ENCODE measurements at regions not wholly inside any gene's neighbourhood (a gene's known extent, or its start where the extent isn't known, plus 50 kb on each side); places are given as distances from the start of the nearest gene placed in this dataset.

DNA sequence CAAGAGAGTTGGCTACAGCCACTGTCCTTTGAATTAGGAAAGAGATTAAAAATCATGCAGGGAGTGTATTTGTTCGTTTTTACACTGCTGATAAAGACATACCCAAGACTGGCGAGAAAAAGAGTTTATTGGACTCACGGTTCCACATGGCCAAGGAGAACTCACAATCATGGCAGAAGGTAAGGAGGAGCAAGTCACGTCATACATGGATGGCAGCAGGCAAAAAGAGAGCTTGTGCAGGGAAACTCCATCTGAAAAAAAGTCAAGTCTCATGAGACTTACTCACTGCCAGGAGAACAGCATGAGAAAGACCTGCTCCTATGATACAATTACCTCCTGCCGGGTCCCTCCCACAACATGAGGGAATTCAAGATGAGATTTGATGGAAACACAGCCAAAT, 1595.2 kb downstream of the KCNT2 start:
- no peak for DNase-seq (ENCODE audit: extremely low spot score)
- TF ChIP-seq, protein P1, sequence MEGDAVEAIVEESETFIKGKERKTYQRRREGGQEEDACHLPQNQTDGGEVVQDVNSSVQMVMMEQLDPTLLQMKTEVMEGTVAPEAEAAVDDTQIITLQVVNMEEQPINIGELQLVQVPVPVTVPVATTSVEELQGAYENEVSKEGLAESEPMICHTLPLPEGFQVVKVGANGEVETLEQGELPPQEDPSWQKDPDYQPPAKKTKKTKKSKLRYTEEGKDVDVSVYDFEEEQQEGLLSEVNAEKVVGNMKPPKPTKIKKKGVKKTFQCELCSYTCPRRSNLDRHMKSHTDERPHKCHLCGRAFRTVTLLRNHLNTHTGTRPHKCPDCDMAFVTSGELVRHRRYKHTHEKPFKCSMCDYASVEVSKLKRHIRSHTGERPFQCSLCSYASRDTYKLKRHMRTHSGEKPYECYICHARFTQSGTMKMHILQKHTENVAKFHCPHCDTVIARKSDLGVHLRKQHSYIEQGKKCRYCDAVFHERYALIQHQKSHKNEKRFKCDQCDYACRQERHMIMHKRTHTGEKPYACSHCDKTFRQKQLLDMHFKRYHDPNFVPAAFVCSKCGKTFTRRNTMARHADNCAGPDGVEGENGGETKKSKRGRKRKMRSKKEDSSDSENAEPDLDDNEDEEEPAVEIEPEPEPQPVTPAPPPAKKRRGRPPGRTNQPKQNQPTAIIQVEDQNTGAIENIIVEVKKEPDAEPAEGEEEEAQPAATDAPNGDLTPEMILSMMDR (IDR thresholded peaks at IDR 0.05; ENCODE audit: control extremely low read depth, extremely low read depth, low read depth, missing control alignments): no peak
- ChIA-PET CTCF (no interaction called here), POLR2A (no interaction called here)

DNA sequence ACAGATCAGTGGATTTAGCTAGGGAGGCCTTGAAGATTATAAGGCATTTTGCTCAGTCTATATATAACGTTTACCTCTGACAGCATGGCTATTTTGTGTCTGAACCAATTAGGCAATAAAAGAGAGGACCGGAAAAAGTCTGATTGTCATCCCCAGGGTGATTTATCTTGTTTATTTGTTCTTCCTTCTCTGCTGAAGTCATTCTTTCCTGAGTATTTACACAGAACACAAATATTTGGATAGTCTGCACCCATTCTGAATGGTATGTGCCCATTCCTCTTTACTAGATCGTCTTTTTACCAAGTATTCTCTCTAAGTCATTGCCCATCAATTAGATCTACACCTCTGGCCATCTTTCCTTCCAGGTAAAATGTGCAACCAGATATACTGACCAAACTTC, 1602.9 kb downstream of the KCNT2 start:
- TF ChIP-seq, protein P1 (IDR thresholded peaks at IDR 0.05; ENCODE audit: control extremely low read depth, extremely low read depth, low read depth, missing control alignments): no peak
- no peak for DNase-seq (ENCODE audit: extremely low spot score)
- CTCF ChIA-PET: interaction anchor here (0.7 to 1.0 kb wide), 2 partner anchors 8 to 9 kb away, joined by 3 read pairs; no protein-coding TSS in a partner anchor
- POLR2A ChIA-PET: no interaction called here

DNA sequence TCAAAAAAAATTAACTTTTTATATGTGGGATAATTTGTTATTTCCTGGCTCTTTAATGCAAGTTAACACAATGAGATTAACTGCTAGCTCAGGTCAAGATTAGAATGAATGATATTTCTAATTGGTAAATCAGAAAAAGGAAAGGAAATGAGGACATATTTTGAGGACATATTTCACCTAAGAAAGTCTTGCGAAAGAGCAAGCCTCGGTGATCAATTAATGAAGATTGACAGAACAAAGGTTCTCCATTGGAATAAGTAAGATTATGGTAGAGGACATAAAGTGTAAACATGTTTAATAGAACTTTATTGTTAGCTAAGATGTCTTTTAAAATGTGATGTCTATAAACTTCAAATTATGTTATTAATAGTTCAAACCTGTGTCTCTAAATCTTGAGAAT, 1617.8 kb downstream of the KCNT2 start:
- ChIA-PET POLR2A (no interaction called here), CTCF (no interaction called here)
- TF ChIP-seq, protein P1 (IDR thresholded peaks at IDR 0.05; ENCODE audit: control extremely low read depth, extremely low read depth, low read depth, missing control alignments): no peak
- no peak for DNase-seq (ENCODE audit: extremely low spot score)

DNA sequence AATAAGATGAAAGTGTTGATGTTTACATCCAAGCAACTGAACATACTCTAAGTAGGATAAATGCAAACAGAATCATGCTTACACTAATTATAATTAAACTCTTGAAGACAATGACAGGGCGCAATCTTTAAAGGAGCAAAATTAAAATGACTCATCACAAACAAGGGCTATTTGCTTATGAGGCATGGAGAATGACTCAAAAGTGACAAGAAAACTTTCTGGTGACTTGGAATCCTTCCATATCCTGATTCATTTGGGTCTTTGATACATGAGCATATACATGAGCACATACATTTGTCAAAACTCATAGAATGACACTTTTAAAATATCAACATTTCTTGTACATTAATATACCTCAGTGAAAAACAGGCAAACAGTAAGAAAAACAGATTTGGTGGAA, 1632.3 kb downstream of the KCNT2 start:
- CTCF ChIA-PET: no interaction called here
- no peak for DNase-seq (ENCODE audit: extremely low spot score)
- POLR2A ChIA-PET: no interaction called here
- TF ChIP-seq, protein P1 (IDR thresholded peaks at IDR 0.05; ENCODE audit: control extremely low read depth, extremely low read depth, low read depth, missing control alignments): no peak

DNA sequence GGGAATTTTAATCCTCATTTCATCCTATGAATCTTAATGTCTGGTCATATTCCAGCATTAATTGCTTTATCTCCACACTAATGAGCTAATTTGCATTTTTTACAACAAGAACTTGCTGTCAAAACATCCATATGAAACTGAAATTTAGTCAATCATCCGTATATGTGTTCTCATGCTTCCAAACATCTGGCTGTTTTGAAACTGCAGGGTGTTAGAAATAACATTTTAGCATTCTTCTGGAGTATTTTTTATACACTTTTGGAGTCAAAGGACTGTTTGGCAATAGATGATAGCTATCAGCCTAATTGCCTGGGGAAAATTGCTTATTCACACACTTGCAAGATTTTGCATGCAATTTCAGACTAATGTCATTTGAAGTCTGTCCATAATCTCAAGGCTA, 1639.3 kb downstream of the KCNT2 start:
- POLR2A ChIA-PET: no interaction called here
- TF ChIP-seq, protein P1 (IDR thresholded peaks at IDR 0.05; ENCODE audit: control extremely low read depth, extremely low read depth, low read depth, missing control alignments): no peak
- CTCF ChIA-PET: no interaction called here
- DNase-seq (ENCODE audit: extremely low spot score): no peak

DNA sequence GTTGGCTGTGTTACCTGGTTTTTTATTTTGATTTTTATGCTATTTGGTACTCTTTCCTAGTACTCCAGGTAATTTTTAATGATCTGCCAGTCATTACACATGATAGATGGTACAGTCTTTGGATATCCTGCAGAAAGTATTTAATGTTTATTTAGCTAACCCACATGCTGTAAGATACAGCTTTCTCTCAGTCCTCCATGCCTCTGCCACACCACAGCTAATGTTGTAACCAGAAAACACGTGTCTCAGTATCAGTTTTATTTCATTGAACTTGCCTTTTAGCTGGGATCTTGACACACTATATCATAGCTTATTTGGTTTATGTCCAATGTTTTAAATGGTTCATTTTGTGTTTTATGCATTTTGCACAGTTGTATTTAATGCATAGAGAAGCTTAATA, 1648.4 kb downstream of the KCNT2 start:
- TF ChIP-seq, protein P1 (IDR thresholded peaks at IDR 0.05; ENCODE audit: control extremely low read depth, extremely low read depth, low read depth, missing control alignments): no peak
- CTCF ChIA-PET: interaction anchor here (0.8 to 1.1 kb wide), 3 partner anchors 8 to 37 kb away, joined by 3 to 6 read pairs (median 3); no protein-coding TSS in a partner anchor
- no peak for DNase-seq (ENCODE audit: extremely low spot score)
- POLR2A ChIA-PET: no interaction called here

DNA sequence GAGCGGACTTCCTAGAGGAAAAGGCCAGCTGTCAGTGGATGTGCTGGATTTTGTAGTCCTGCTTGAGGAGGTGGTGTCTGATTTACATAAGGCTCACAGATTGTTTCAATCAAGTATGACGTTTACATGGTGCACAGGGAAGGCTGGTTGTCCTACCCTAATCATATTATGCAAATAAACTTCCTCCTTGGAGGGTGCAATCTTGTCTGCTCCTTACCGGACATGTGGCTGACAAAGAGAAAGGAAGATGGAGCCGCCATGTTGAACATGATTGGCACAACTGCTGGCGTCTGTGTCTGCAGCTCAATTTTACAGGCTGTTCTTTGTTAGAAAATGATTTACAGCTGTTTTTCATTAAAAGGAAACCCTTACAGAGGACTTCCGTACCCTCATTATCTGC, 1656.1 kb downstream of the KCNT2 start:
- TF ChIP-seq, protein P1 (IDR thresholded peaks at IDR 0.05; ENCODE audit: control extremely low read depth, extremely low read depth, low read depth, missing control alignments): no peak
- CTCF ChIA-PET: interaction anchor here (0.9 kb wide), 1 partner anchor 8 kb away, joined by 3 read pairs; no protein-coding TSS in a partner anchor
- DNase-seq (ENCODE audit: extremely low spot score): no peak
- POLR2A ChIA-PET: no interaction called here

All from GM10248 (cell line).